GM12891 (cell line): ENCODE measurements at regions not wholly inside any gene's neighbourhood (a gene's known extent, or its start where the extent isn't known, plus 50 kb on each side); places are given as distances from the start of the nearest gene placed in this dataset.

Source experiments
- PAX5 ChIP-seq: IDR thresholded peaks from 2 replicates; pipeline ENCODE4 v1.6.1; 2011; ENCODE audit warnings: low read length, moderate library complexity, mild to moderate bottlenecking; ENCODE audit not compliant: insufficient read depth, severe bottlenecking
- POLR2A ChIP-seq: IDR thresholded peaks from 2 replicates; pipeline ENCODE4 v1.6.1; 2011; ENCODE audit warnings: low read depth, low read length, control low read depth
- POLR2AphosphoS5 ChIP-seq: IDR thresholded peaks from 2 replicates; pipeline ENCODE4 v1.6.1; 2011; ENCODE audit warnings: low read depth, low read length, control low read depth
- POU2F2 ChIP-seq: IDR thresholded peaks from 2 replicates; pipeline ENCODE4 v1.6.1; 2011; ENCODE audit warnings: low read depth, mild to moderate bottlenecking, control low read depth, low read length, moderate library complexity
- SPI1 ChIP-seq: IDR thresholded peaks from 2 replicates; pipeline ENCODE4 v1.6.1; 2011; ENCODE audit warnings: low read depth, low read length, control low read depth
- TAF1 ChIP-seq: IDR thresholded peaks from 2 replicates; pipeline ENCODE4 v1.6.1; 2011; ENCODE audit warnings: low read depth, low read length, control low read depth

GRCh38 chr6:142550310-142551063, 248.7 kb downstream of the ADGRG6 start:
- no peak for TF ChIP-seq POLR2AphosphoS5
- TF ChIP-seq POLR2A = no peak
- no peak for TF ChIP-seq TAF1
- no peak for TF ChIP-seq SPI1
- no peak for TF ChIP-seq POU2F2
- no peak for TF ChIP-seq PAX5
